HCT116 (cell line): ENCODE measurements at regions not wholly inside any gene's neighbourhood (a gene's known extent, or its start where the extent isn't known, plus 50 kb on each side); places are given as distances from the start of the nearest gene placed in this dataset.

Source experiments
- ATAC-seq: fragments of 200-7000 bp; cut with Tn5 transposase; 2 replicates; pipeline ENCODE4 v1.9.1; 2020; ENCODE audit warnings: mild to moderate bottlenecking, moderate library complexity
- BruUV-seq: library from RNA; stranded (reverse); fragments of 400-500 nt; replicated peaks from 2 replicates; lab custom pipeline; 2021; lab: Mats Ljungman, UMichigan
- CTCF ChIA-PET: fragments of 300-600 bp; sonication (Branson Sonifier 250); formaldehyde crosslinking; loops from one replicate; lab custom pipeline; 2021; ENCODE audit warnings: antibody characterized with exemption; lab: Charles Lee
- POLR2A ChIA-PET: fragments of 300-600, 350-600 bp; sonication (Branson Sonifier 250); formaldehyde crosslinking; loops from one replicate; lab custom pipeline; 2021; ENCODE audit warnings: antibody characterized with exemption; lab: Charles Lee
- RAD21 ChIA-PET, 2 experiments: fragments of 300-600 bp; sonication (Branson Sonifier 250); formaldehyde crosslinking; loops; one replicate each; lab custom pipeline; 2023; ENCODE audit warnings: low total read pairs in 2 of 2; ENCODE audit not compliant: uncharacterized antibody in 2 of 2, unreplicated experiment in 2 of 2, low non-redundant PET in 1 of 2; lab: Charles Lee
- DNase-seq: peaks from one replicate; pipeline ENCODE4 v3.0.0-alpha.2; 2010; ENCODE audit warnings: low read depth, low spot score
- H2AFZ ChIP-seq: fragments of 200-600 bp; shearing (Covaris generic), sonication (generic); 2 replicates; pipeline ENCODE4 v1.6.1; 2017; ENCODE audit warnings: low read depth, mixed run types, mixed read lengths, antibody characterized with exemption, low read length; ENCODE audit not compliant: poor library complexity, severe bottlenecking
- H3K27ac ChIP-seq: 2 replicates; pipeline ENCODE4 v1.5.1; 2012; ENCODE audit warnings: low read depth, low read length
- H3K27me3 ChIP-seq: fragments of 200-600 bp; sonication (generic); 2 replicates; pipeline ENCODE4 v1.6.1; 2016; ENCODE audit warnings: mixed run types, low read length, mixed read lengths; ENCODE audit not compliant: insufficient read depth
- H3K36me3 ChIP-seq, 2 experiments: fragments of 200-500 bp in 1 of 2; fragments of 200-600 bp in 1 of 2; sonication (Bioruptor generic) in 1 of 2; sonication (generic) in 1 of 2; 2 replicates each; pipeline versions ENCODE4 v1.5.1 to v1.6.1; 2014 to 2016; ENCODE audit warnings: low read length in 2 of 2, inconsistent platforms in 1 of 2, mixed read lengths in 1 of 2, mixed run types in 1 of 2; ENCODE audit not compliant: insufficient read depth in 2 of 2, control insufficient read depth in 1 of 2
- H3K4me1 ChIP-seq, 2 experiments: fragments of 200-600 bp in 1 of 2; sonication (generic) in 1 of 2; 2 replicates each; pipeline versions ENCODE4 v1.5.1 to v1.6.1; 2012 to 2017; ENCODE audit warnings: low read length in 2 of 2, inconsistent platforms in 1 of 2, mild to moderate bottlenecking in 1 of 2, mixed read lengths in 1 of 2, mixed run types in 1 of 2, moderate library complexity in 1 of 2; ENCODE audit not compliant: insufficient read depth in 2 of 2, control insufficient read depth in 1 of 2
- H3K4me2 ChIP-seq: fragments of 200-600 bp; sonication (generic); 2 replicates; pipeline ENCODE4 v1.6.1; 2017; ENCODE audit warnings: mixed run types, low read length, mixed read lengths
- H3K4me3 ChIP-seq, 2 experiments: fragments of 200-600 bp in 1 of 2; sonication (generic) in 1 of 2; replicated peaks in 1 of 2; 2 replicates each; pipeline ENCODE4 v1.5.1; 2011 to 2016; ENCODE audit warnings: low read length in 2 of 2, control low read depth in 1 of 2, low read depth in 1 of 2, mild to moderate bottlenecking in 1 of 2, mixed read lengths in 1 of 2, mixed run types in 1 of 2
- H3K79me2 ChIP-seq: fragments of 200-600 bp; sonication (generic); 2 replicates; pipeline ENCODE4 v1.6.1; 2017; ENCODE audit warnings: mild to moderate bottlenecking, mixed run types, low read length, moderate library complexity, mixed read lengths; ENCODE audit not compliant: insufficient read depth
- H3K9ac ChIP-seq: fragments of 200-600 bp; sonication (generic); 2 replicates; pipeline ENCODE4 v1.6.1; 2016; ENCODE audit warnings: low read length, mixed read lengths
- H3K9me2 ChIP-seq: fragments of 200-600 bp; sonication (generic), shearing (Covaris generic); 2 replicates; pipeline ENCODE4 v1.6.1; 2017; ENCODE audit warnings: mixed run types, mild to moderate bottlenecking, moderate library complexity; ENCODE audit not compliant: insufficient read depth
- H3K9me3 ChIP-seq, 2 experiments: fragments of 200-500 bp in 1 of 2; fragments of 200-600 bp in 1 of 2; sonication (Bioruptor generic) in 1 of 2; sonication (generic) in 1 of 2; 2 replicates each; pipeline ENCODE4 v1.6.1; 2014 to 2017; ENCODE audit warnings: low read length in 2 of 2, mixed read lengths in 2 of 2, inconsistent platforms in 1 of 2, low read depth in 1 of 2, mild to moderate bottlenecking in 1 of 2, mixed run types in 1 of 2, moderate library complexity in 1 of 2; ENCODE audit not compliant: control insufficient read depth in 1 of 2, insufficient read depth in 1 of 2
- H4K20me1 ChIP-seq: fragments of 200-600 bp; sonication (generic), shearing (Covaris generic); 2 replicates; pipeline ENCODE4 v1.6.1; 2017; ENCODE audit warnings: mixed run types, mild to moderate bottlenecking, moderate library complexity; ENCODE audit not compliant: insufficient read depth
- CBX3 ChIP-seq: IDR thresholded peaks from 2 replicates; pipeline ENCODE4 v1.6.1; 2012; ENCODE audit warnings: low read depth
- CEBPB ChIP-seq: IDR thresholded peaks from 2 replicates; pipeline ENCODE4 v1.6.1; 2012; ENCODE audit warnings: low read depth
- ELF1 ChIP-seq: IDR thresholded peaks from 2 replicates; pipeline ENCODE4 v1.6.1; 2012; ENCODE audit warnings: low read depth, borderline replicate concordance
- EZH2 ChIP-seq: fragments of 200-600 bp; sonication (generic); IDR thresholded peaks from 2 replicates; pipeline ENCODE4 v1.6.1; 2017; ENCODE audit warnings: antibody characterized with exemption, mixed run types
- EZH2phosphoT487 ChIP-seq: fragments of 200-600 bp; IDR thresholded peaks from 2 replicates; pipeline ENCODE4 v1.6.1; 2018; ENCODE audit warnings: antibody characterized with exemption, borderline replicate concordance
- JUND ChIP-seq: IDR thresholded peaks from 2 replicates; pipeline ENCODE4 v1.6.1; 2012
- POLR2A ChIP-seq: IDR thresholded peaks from 2 replicates; pipeline ENCODE4 v1.7.0; 2011; ENCODE audit warnings: borderline replicate concordance; ENCODE audit not compliant: insufficient read depth, insufficient read length; ENCODE audit errors: extremely low read depth
- SIN3A ChIP-seq: IDR thresholded peaks from 2 replicates; pipeline ENCODE4 v1.6.1; 2012; ENCODE audit warnings: low read depth
- SP1 ChIP-seq: IDR thresholded peaks from 2 replicates; pipeline ENCODE4 v1.6.1; 2012; ENCODE audit warnings: low read depth
- YY1 ChIP-seq: IDR thresholded peaks from 2 replicates; pipeline ENCODE4 v1.6.1; 2011; ENCODE audit warnings: low read length, low read depth, moderate library complexity, mild to moderate bottlenecking; ENCODE audit not compliant: insufficient replicate concordance; ENCODE audit errors: extremely low read depth
- ZFX ChIP-seq: fragments of 450-650 bp; IDR thresholded peaks from 2 replicates; pipeline ENCODE4 v1.6.1; 2017
- ZNF274 ChIP-seq: fragments of 200-500 bp; sonication (Bioruptor generic); IDR thresholded peaks from 2 replicates; pipeline ENCODE4 v1.6.1; 2014; ENCODE audit warnings: mild to moderate bottlenecking, low read depth, low read length, inconsistent platforms
- intact Hi-C: fragments of 100-400 bp; cut with micrococcal nuclease; formaldehyde crosslinking; loops from 2 replicates; pipeline ENCODE4 v1.10.0; 2022
- TF ChIP-seq, protein P1 (sequence below), 3 experiments: fragments of 200-600 bp in 1 of 3; sonication (generic) in 1 of 3; IDR thresholded peaks in 2 of 3; conservative IDR thresholded peaks in 1 of 3; 2 replicates each; pipeline ENCODE4 v1.5.1; 2012 to 2017; ENCODE audit warnings: low read depth in 2 of 3, low read length in 2 of 3, antibody characterized with exemption in 1 of 3, borderline replicate concordance in 1 of 3, control low read depth in 1 of 3, mild to moderate bottlenecking in 1 of 3, mixed read lengths in 1 of 3, mixed run types in 1 of 3, moderate library complexity in 1 of 3; ENCODE audit not compliant: insufficient read depth in 1 of 3
- TF ChIP-seq, protein P2 (sequence below): IDR thresholded peaks from 2 replicates; pipeline ENCODE4 v1.6.1; 2012
- TF ChIP-seq, protein P3 (sequence below): IDR thresholded peaks from 2 replicates; pipeline ENCODE4 v1.6.1; 2011; ENCODE audit warnings: mild to moderate bottlenecking, low read length, moderate library complexity; ENCODE audit not compliant: insufficient replicate concordance; ENCODE audit errors: extremely low read depth
- TF ChIP-seq, protein P4 (sequence below): IDR thresholded peaks from 2 replicates; pipeline ENCODE4 v1.6.1; 2012

DNA sequence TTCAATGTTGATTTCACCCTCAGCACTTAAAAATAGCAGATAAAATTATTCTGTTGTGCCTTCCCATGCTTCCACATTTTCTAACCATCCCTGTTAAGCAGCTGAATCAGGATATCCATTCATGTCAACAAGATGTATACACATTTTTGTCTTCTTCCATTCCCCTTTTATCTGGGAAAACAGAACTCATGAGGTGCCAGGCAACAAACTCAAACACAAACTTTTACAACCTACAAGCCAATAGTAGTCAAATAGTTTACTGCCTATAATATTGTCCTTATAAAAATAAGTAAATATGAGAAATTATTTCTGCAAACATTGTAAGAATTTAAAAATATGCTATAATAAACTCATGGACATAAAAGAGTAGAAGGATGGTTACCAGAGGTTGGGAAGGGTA, 1569.8 kb downstream of the REEP3 start:
- H3K4me1 ChIP-seq = no peaks in the 10 kb centered on the region
- ChIA-PET POLR2A (no interaction called here), CTCF (no interaction called here), RAD21 (no interaction called here)
- H3K4me3 ChIP-seq = no peak overlapping the region
- H4K20me1 ChIP-seq = no peaks in the 10 kb centered on the region
- H2AFZ ChIP-seq = no peak overlapping the region
- no peaks in the 10 kb centered on the region for H3K79me2 ChIP-seq
- H3K4me2 ChIP-seq = no peak overlapping the region
- BruUV-seq = no TSS peak
- intact Hi-C loops = no loop called here
- no peaks in the 10 kb centered on the region for H3K9me2 ChIP-seq
- no peak overlapping the region for H3K9ac ChIP-seq
- DNase-seq = no peak
- H3K27ac ChIP-seq = no peak overlapping the region
- no peaks in the 10 kb centered on the region; a peak in 1 of 4 replicates for H3K36me3 ChIP-seq
- no peaks in the 10 kb centered on the region for H3K9me3 ChIP-seq
- ATAC-seq = no peak
- TF ChIP-seq YY1 (no peak), ZFX (no peak), CBX3 (no peak), CEBPB (no peak), JUND (no peak), EZH2phosphoT487 (no peak), SP1 (no peak), SIN3A (no peak), ZNF274 (no peak), POLR2A (no peak)
- TF ChIP-seq, protein P1, sequence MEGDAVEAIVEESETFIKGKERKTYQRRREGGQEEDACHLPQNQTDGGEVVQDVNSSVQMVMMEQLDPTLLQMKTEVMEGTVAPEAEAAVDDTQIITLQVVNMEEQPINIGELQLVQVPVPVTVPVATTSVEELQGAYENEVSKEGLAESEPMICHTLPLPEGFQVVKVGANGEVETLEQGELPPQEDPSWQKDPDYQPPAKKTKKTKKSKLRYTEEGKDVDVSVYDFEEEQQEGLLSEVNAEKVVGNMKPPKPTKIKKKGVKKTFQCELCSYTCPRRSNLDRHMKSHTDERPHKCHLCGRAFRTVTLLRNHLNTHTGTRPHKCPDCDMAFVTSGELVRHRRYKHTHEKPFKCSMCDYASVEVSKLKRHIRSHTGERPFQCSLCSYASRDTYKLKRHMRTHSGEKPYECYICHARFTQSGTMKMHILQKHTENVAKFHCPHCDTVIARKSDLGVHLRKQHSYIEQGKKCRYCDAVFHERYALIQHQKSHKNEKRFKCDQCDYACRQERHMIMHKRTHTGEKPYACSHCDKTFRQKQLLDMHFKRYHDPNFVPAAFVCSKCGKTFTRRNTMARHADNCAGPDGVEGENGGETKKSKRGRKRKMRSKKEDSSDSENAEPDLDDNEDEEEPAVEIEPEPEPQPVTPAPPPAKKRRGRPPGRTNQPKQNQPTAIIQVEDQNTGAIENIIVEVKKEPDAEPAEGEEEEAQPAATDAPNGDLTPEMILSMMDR (IDR thresholded peaks at IDR 0.05 in 2 of 3, conservative IDR thresholded peaks at IDR 0.05 in 1 of 3; ENCODE audit: borderline replicate concordance in 1 of 3, insufficient read depth in 1 of 3, low read depth in 2 of 3, low read length in 2 of 3) = no peak
- H3K27me3 ChIP-seq = no peaks in the 10 kb centered on the region

DNA sequence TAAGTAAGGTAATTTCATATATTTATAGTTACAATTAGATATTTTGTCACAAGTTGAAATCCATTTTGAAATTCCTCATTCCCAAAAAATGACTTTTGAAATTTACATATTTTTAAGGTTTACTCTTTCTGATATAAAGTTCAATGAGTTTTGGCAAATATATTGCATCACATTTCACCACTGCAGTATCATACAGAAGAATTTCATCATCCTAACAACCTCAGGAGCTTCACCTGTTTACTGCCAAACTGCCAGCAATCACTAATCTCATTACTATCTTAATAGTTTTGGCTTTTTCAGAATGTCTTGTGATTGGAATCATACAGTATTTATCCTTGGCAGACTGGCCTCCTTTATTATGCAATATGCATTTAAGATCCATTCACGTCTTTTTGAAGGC, 1578.9 kb downstream of the REEP3 start:
- no peaks in the 10 kb centered on the region for H3K79me2 ChIP-seq
- H3K4me1 ChIP-seq = no peaks in the 10 kb centered on the region
- intact Hi-C loops = no loop called here
- RAD21 ChIA-PET = no interaction called here
- no peaks in the 10 kb centered on the region for H3K27me3 ChIP-seq
- BruUV-seq = no TSS peak
- H3K4me3 ChIP-seq = no peak overlapping the region
- no peaks in the 10 kb centered on the region for H3K36me3 ChIP-seq
- H4K20me1 ChIP-seq = no peaks in the 10 kb centered on the region
- no peak overlapping the region for H2AFZ ChIP-seq
- POLR2A ChIA-PET = no interaction called here
- H3K9me2 ChIP-seq = no peaks in the 10 kb centered on the region
- no peak overlapping the region for H3K4me2 ChIP-seq
- CTCF ChIA-PET = no interaction called here
- no peak overlapping the region for H3K9ac ChIP-seq
- no peak for ATAC-seq
- DNase-seq = no peak
- H3K27ac ChIP-seq = no peak overlapping the region
- no peaks in the 10 kb centered on the region for H3K9me3 ChIP-seq
- TF ChIP-seq JUND = no peak
- TF ChIP-seq ELF1 = no peak
- TF ChIP-seq CBX3 = no peak
- TF ChIP-seq, protein P1 (IDR thresholded peaks at IDR 0.05 in 2 of 3, conservative IDR thresholded peaks at IDR 0.05 in 1 of 3; ENCODE audit: borderline replicate concordance in 1 of 3, insufficient read depth in 1 of 3, low read depth in 2 of 3, low read length in 2 of 3) = no peak
- TF ChIP-seq, protein P2, sequence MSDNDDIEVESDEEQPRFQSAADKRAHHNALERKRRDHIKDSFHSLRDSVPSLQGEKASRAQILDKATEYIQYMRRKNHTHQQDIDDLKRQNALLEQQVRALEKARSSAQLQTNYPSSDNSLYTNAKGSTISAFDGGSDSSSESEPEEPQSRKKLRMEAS = no peak
- TF ChIP-seq EZH2 = no peak
- TF ChIP-seq, protein P3, sequence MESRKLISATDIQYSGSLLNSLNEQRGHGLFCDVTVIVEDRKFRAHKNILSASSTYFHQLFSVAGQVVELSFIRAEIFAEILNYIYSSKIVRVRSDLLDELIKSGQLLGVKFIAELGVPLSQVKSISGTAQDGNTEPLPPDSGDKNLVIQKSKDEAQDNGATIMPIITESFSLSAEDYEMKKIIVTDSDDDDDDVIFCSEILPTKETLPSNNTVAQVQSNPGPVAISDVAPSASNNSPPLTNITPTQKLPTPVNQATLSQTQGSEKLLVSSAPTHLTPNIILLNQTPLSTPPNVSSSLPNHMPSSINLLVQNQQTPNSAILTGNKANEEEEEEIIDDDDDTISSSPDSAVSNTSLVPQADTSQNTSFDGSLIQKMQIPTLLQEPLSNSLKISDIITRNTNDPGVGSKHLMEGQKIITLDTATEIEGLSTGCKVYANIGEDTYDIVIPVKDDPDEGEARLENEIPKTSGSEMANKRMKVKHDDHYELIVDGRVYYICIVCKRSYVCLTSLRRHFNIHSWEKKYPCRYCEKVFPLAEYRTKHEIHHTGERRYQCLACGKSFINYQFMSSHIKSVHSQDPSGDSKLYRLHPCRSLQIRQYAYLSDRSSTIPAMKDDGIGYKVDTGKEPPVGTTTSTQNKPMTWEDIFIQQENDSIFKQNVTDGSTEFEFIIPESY = no peak
- TF ChIP-seq, protein P4, sequence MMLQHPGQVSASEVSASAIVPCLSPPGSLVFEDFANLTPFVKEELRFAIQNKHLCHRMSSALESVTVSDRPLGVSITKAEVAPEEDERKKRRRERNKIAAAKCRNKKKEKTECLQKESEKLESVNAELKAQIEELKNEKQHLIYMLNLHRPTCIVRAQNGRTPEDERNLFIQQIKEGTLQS = no peak
